Esophagus muscularis mucosa (tissue), 4 donors: ENCODE measurements at regions not wholly inside any gene's neighbourhood (a gene's known extent, or its start where the extent isn't known, plus 50 kb on each side); places are given as distances from the start of the nearest gene placed in this dataset.

Experiments
- CTCF ChIP-seq, 3 experiments: fragments of 200-600 bp in 2 of 3; fragments of 450-650 bp in 1 of 3; sonication (generic) in 2 of 3; IDR thresholded peaks; one replicate each; pipeline ENCODE4 v1.5.1; 2017 to 2019; ENCODE audit warnings: antibody characterized with exemption in 3 of 3, mild to moderate bottlenecking in 2 of 3, moderate library complexity in 1 of 3
- EP300 ChIP-seq: sonication (generic); formaldehyde crosslinking; IDR thresholded peaks from one replicate; pipeline ENCODE4 v1.6.1; 2017; ENCODE audit warnings: antibody characterized with exemption
- POLR2AphosphoS5 ChIP-seq, 2 donors: sonication (generic); formaldehyde crosslinking; IDR thresholded peaks; one replicate each; pipeline ENCODE4 v1.6.1; 2017; ENCODE audit warnings: antibody characterized with exemption in 2 of 2

- no peak for TF ChIP-seq EP300
- TF ChIP-seq CTCF (IDR thresholded peaks at IDR 0.05): no peak
- TF ChIP-seq POLR2AphosphoS5 (IDR thresholded peaks at IDR 0.05): no peak
Measured at GRCh38 chr2:131753640-131754561, 226.2 kb downstream of the CCDC74A start.
